PC-3 (cell line): ENCODE measurements at regions not wholly inside any gene's neighbourhood (a gene's known extent, or its start where the extent isn't known, plus 50 kb on each side); places are given as distances from the start of the nearest gene placed in this dataset.

ENCODE experiments used
- ATAC-seq: fragments of 200-7000 bp; cut with Tn5 transposase; 2 replicates; pipeline ENCODE4 v1.9.1; 2020; ENCODE audit warnings: mild to moderate bottlenecking, moderate library complexity
- BruUV-seq: library from RNA; stranded (reverse); fragments of 400-500 nt; replicated peaks from 2 replicates; lab custom pipeline; 2021; lab: Mats Ljungman, UMichigan
- CTCF ChIA-PET: fragments of 300-600 bp; sonication (Branson Sonifier 250); formaldehyde crosslinking; loops from one replicate; lab custom pipeline; 2022; ENCODE audit warnings: antibody characterized with exemption; lab: Charles Lee
- POLR2A ChIA-PET: fragments of 300-600 bp; sonication (Branson Sonifier 250); formaldehyde crosslinking; loops from one replicate; lab custom pipeline; 2022; ENCODE audit warnings: antibody characterized with exemption; ENCODE audit not compliant: unreplicated experiment; lab: Charles Lee
- DNase-seq: peaks from one replicate; pipeline ENCODE4 v3.0.0-alpha.2; 2015
- H2AFZ ChIP-seq: fragments of 300-600 bp; sonication (generic); 2 replicates; pipeline ENCODE4 v1.6.0; 2016; ENCODE audit warnings: antibody characterized with exemption, low read length
- H3F3A ChIP-seq: fragments of 300-600 bp; sonication (generic); one replicate; pipeline ENCODE4 v1.6.0; 2017; ENCODE audit warnings: antibody characterized with exemption, low read length, control low read depth, mild to moderate bottlenecking; ENCODE audit not compliant: unreplicated experiment
- H3K27ac ChIP-seq: fragments of 300-600 bp; sonication (generic); 2 replicates; pipeline ENCODE4 v1.5.1; 2016; ENCODE audit warnings: mild to moderate bottlenecking, low read length
- H3K27me3 ChIP-seq: fragments of 300-600 bp; sonication (generic); 2 replicates; pipeline ENCODE4 v1.6.1; 2016; ENCODE audit warnings: low read length, mixed read lengths
- H3K36me3 ChIP-seq: fragments of 300-600 bp; sonication (generic); 2 replicates; pipeline ENCODE4 v1.6.1; 2016; ENCODE audit warnings: low read depth, mixed run types, low read length, mixed read lengths
- H3K4me1 ChIP-seq: fragments of 300-600 bp; sonication (generic); 2 replicates; pipeline ENCODE4 v1.5.1; 2016; ENCODE audit warnings: low read length; ENCODE audit not compliant: insufficient read depth
- H3K4me2 ChIP-seq: fragments of 300-600 bp; sonication (generic); 2 replicates; pipeline ENCODE4 v1.6.0; 2016; ENCODE audit warnings: low read length
- H3K4me3 ChIP-seq: fragments of 300-600 bp; sonication (generic); 2 replicates; pipeline ENCODE4 v1.5.1; 2016; ENCODE audit warnings: mild to moderate bottlenecking, low read length, mixed read lengths
- H3K79me2 ChIP-seq: fragments of 300-600 bp; sonication (generic); 2 replicates; pipeline ENCODE4 v1.6.1; 2017; ENCODE audit warnings: low read length, mixed read lengths
- H3K9ac ChIP-seq: fragments of 300-600 bp; sonication (generic); 2 replicates; pipeline ENCODE4 v1.6.0; 2016; ENCODE audit warnings: mild to moderate bottlenecking, low read length
- H3K9me2 ChIP-seq: fragments of 300-600 bp; sonication (generic); replicated peaks from 2 replicates; pipeline ENCODE4 v1.6.1; 2016; ENCODE audit warnings: mixed run types, low read length, mixed read lengths
- H3K9me3 ChIP-seq: fragments of 300-600 bp; sonication (generic); 2 replicates; pipeline ENCODE4 v1.6.1; 2016; ENCODE audit warnings: low read length, mixed read lengths
- H4K20me1 ChIP-seq: fragments of 300-600 bp; sonication (generic); 2 replicates; pipeline ENCODE4 v1.6.1; 2016; ENCODE audit warnings: low read length, mixed read lengths
- EZH2 ChIP-seq: fragments of 300-600 bp; sonication (generic); IDR thresholded peaks from one replicate; pipeline ENCODE4 v1.6.1; 2017; ENCODE audit warnings: antibody characterized with exemption, mild to moderate bottlenecking, low read length; ENCODE audit not compliant: unreplicated experiment
- EZH2phosphoT487 ChIP-seq: fragments of 300-600 bp; sonication (generic); IDR thresholded peaks from 2 replicates; pipeline ENCODE4 v1.6.1; 2018; ENCODE audit warnings: mild to moderate bottlenecking, antibody characterized with exemption, low read length, borderline replicate concordance
- intact Hi-C: fragments of 100-400 bp; cut with micrococcal nuclease; formaldehyde crosslinking; loops from 2 replicates; pipeline ENCODE4 v1.9.0; 2023
- TF ChIP-seq, protein P1 (sequence below): fragments of 300-600 bp; sonication (generic); conservative IDR thresholded peaks from 2 replicates; pipeline ENCODE4 v1.5.1; 2017; ENCODE audit warnings: antibody characterized with exemption, low read depth, mild to moderate bottlenecking, low read length

DNA sequence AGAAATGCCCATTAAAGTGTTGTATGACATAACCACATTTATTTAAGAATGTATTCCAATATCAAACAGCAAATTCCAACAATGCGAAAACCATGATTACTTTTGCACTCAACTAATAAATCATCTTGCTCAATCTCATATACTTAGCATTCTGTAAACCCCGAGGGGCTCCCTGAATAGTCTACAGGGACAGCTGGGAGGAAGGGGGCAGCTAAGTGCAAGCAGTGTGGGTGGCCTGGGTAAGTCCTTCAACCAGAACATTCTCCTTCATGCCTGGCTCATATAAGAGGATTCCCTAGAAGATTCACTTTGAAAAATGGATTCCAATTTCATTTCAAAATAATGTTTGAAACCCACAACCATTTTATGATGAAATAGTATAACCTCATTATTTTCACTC lies 355.5 kb downstream of the CDC14C start:
- no peaks in the 10 kb centered on the region for H3F3A ChIP-seq
- no peaks in the 10 kb centered on the region for H3K36me3 ChIP-seq
- TF ChIP-seq EZH2phosphoT487: no peak
- TF ChIP-seq EZH2: no peak
- TF ChIP-seq, protein P1, sequence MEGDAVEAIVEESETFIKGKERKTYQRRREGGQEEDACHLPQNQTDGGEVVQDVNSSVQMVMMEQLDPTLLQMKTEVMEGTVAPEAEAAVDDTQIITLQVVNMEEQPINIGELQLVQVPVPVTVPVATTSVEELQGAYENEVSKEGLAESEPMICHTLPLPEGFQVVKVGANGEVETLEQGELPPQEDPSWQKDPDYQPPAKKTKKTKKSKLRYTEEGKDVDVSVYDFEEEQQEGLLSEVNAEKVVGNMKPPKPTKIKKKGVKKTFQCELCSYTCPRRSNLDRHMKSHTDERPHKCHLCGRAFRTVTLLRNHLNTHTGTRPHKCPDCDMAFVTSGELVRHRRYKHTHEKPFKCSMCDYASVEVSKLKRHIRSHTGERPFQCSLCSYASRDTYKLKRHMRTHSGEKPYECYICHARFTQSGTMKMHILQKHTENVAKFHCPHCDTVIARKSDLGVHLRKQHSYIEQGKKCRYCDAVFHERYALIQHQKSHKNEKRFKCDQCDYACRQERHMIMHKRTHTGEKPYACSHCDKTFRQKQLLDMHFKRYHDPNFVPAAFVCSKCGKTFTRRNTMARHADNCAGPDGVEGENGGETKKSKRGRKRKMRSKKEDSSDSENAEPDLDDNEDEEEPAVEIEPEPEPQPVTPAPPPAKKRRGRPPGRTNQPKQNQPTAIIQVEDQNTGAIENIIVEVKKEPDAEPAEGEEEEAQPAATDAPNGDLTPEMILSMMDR: no peak
- intact Hi-C loops: loop anchor here (10.0 kb wide), 1 partner anchor 185 kb away; no protein-coding TSS in a partner anchor
- peaks cover 73% of the 10 kb centered on the region for H3K27me3 ChIP-seq
- no peak overlapping the region for H3K4me3 ChIP-seq
- no peaks in the 10 kb centered on the region for H3K9me3 ChIP-seq
- no peak for DNase-seq
- no peak for ATAC-seq
- ChIA-PET POLR2A (no interaction called here), CTCF (no interaction called here)
- H3K27ac ChIP-seq: no peak overlapping the region
- H2AFZ ChIP-seq: no peak overlapping the region
- no peaks in the 10 kb centered on the region for H3K4me1 ChIP-seq
- H3K9me2 ChIP-seq: no peaks in the 10 kb centered on the region
- H3K79me2 ChIP-seq: no peaks in the 10 kb centered on the region
- H3K4me2 ChIP-seq: no peak overlapping the region
- H4K20me1 ChIP-seq: no peaks in the 10 kb centered on the region
- H3K9ac ChIP-seq: no peak overlapping the region
- BruUV-seq: no TSS peak

DNA sequence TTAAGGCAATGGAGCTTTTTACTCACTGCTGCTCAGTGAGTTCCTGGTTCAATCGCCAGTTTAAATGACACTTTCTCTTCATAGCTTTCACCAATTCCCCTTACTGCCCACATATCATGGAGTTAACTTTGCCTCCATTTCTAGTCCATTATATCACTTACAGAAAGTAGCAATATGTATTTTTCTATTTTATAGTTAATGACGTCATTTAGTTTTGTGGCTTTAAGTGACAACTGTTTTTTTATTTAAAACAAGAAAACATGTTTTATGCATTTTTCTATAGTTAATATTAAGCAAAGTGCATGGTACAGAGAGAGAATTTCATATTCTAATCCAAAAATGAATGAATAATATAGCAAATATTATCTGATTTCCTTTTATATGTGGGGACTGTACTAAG lies 363.3 kb downstream of the CDC14C start:
- H3K9me2 ChIP-seq: no peaks in the 10 kb centered on the region
- no peaks in the 10 kb centered on the region for H3K36me3 ChIP-seq
- peaks cover 75% of the 10 kb centered on the region for H3K27me3 ChIP-seq
- no peak overlapping the region for H3K9ac ChIP-seq
- TF ChIP-seq EZH2 (no peak), EZH2phosphoT487 (no peak)
- TF ChIP-seq, protein P1: no peak
- H3K9me3 ChIP-seq: no peaks in the 10 kb centered on the region
- ATAC-seq: no peak
- no peaks in the 10 kb centered on the region for H3F3A ChIP-seq
- no TSS peak for BruUV-seq
- H2AFZ ChIP-seq: no peak overlapping the region
- no peak overlapping the region for H3K27ac ChIP-seq
- ChIA-PET CTCF (no interaction called here), POLR2A (no interaction called here)
- DNase-seq: no peak
- intact Hi-C loops: no loop called here
- no peak overlapping the region for H3K4me3 ChIP-seq
- no peaks in the 10 kb centered on the region for H4K20me1 ChIP-seq
- no peaks in the 10 kb centered on the region for H3K4me1 ChIP-seq
- no peak overlapping the region for H3K4me2 ChIP-seq
- H3K79me2 ChIP-seq: no peaks in the 10 kb centered on the region

DNA sequence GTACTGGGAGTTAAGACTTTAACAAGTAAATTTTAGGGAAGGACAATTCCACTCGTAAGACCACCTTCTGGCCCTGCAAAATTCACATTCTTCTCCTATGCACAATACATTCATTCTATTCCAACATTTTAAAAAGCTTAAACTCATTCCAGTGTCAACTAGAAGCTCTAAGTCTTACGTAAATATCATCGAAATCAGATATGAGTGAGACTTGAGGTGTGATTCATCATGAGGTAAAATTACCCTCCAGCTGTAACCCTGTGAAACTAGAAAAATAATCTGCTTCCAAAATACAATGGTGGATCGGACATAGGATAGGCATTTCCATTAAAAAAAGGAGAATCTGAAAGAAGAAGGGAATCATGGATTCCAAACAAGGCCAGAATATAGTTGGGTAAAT lies 370.3 kb downstream of the CDC14C start:
- H3K4me2 ChIP-seq: peak overlapping the region; percentile 63
- DNase-seq (peak; percentile 53), ATAC-seq (no peak; the same call in 1 of the 2 replicates)
- H3F3A ChIP-seq: no peaks in the 10 kb centered on the region
- H3K27me3 ChIP-seq: peaks cover 21% of the 10 kb centered on the region
- H3K9ac ChIP-seq: peak overlapping the region; percentile 71
- H3K4me1 ChIP-seq: peaks cover 18% of the 10 kb centered on the region
- H3K9me2 ChIP-seq: no peaks in the 10 kb centered on the region
- no peaks in the 10 kb centered on the region for H3K79me2 ChIP-seq
- POLR2A ChIA-PET: no interaction called here
- peak overlapping the region; percentile 31; the same call in 1 of the 2 replicates for H2AFZ ChIP-seq
- H3K4me3 ChIP-seq: 0 out of 2 replicates have a peak overlapping the region, but pooled peaks have one; percentile 22
- BruUV-seq: no TSS peak
- H4K20me1 ChIP-seq: no peaks in the 10 kb centered on the region
- no peaks in the 10 kb centered on the region for H3K36me3 ChIP-seq
- CTCF ChIA-PET: no interaction called here
- intact Hi-C loops: no loop called here
- TF ChIP-seq EZH2 (no peak), EZH2phosphoT487 (no peak)
- TF ChIP-seq, protein P1: no peak
- no peaks in the 10 kb centered on the region for H3K9me3 ChIP-seq
- H3K27ac ChIP-seq: peak overlapping the region; percentile 96
